Kidney (tissue), 13 donors: ENCODE measurements at regions not wholly inside any gene's neighbourhood (a gene's known extent, or its start where the extent isn't known, plus 50 kb on each side); places are given as distances from the start of the nearest gene placed in this dataset.

Experiments
- DNase-seq, 5 donors: peaks; one replicate each; pipeline ENCODE4 v3.0.0-alpha.2; 2013 to 2020
- FAIRE-seq: peaks from 2 replicates; lab custom pipeline; 2012; peaks lifted over from hg19 to GRCh38; lab: Jason Lieb, UNC
- H3K27ac ChIP-seq, 2 donors: one replicate each; pipeline ENCODE4 v1.7.0; 2013; ENCODE audit warnings: low read depth in 2 of 2, low read length in 2 of 2, inconsistent platforms in 1 of 2
- H3K27me3 ChIP-seq: one replicate; pipeline ENCODE4 v1.7.1; 2013; ENCODE audit warnings: low read length, inconsistent platforms; ENCODE audit not compliant: control insufficient read depth, insufficient read depth
- H3K36me3 ChIP-seq, 3 donors: one replicate each; pipeline versions ENCODE4 v1.7.0 to v1.7.1; 2013; ENCODE audit warnings: low read length in 3 of 3, control low read depth in 1 of 3, inconsistent platforms in 1 of 3; ENCODE audit not compliant: insufficient read depth in 3 of 3, control insufficient read depth in 2 of 3
- H3K4me1 ChIP-seq, 3 donors: one replicate each; pipeline versions ENCODE4 v1.7.0 to v1.7.1; 2013; ENCODE audit warnings: low read length in 3 of 3, inconsistent platforms in 1 of 3, low read depth in 1 of 3; ENCODE audit not compliant: control insufficient read depth in 2 of 3, insufficient read depth in 2 of 3
- H3K4me3 ChIP-seq, 3 donors: one replicate each; pipeline versions ENCODE4 v1.7.0 to v1.8.1; 2013; ENCODE audit warnings: low read length in 3 of 3, control low read depth in 1 of 3, inconsistent platforms in 1 of 3
- H3K9ac ChIP-seq, 3 donors: one replicate each; pipeline versions ENCODE4 v1.7.0 to v1.7.1; 2013; ENCODE audit warnings: low read length in 3 of 3, control low read depth in 1 of 3, inconsistent platforms in 1 of 3
- H3K9me3 ChIP-seq, 3 donors: one replicate each; pipeline versions ENCODE4 v1.7.0 to v1.7.1; 2013; ENCODE audit warnings: low read length in 3 of 3, control low read depth in 1 of 3, inconsistent platforms in 1 of 3; ENCODE audit not compliant: control insufficient read depth in 2 of 3, insufficient read depth in 1 of 3
- intact Hi-C: fragments of 100-400 bp; cut with DNase I; formaldehyde crosslinking; loops from one replicate; pipeline ENCODE4 v1.11.1; 2022
- TF ChIP-seq, protein P1 (sequence below): IDR thresholded peaks from 3 replicates; pipeline ENCODE4 v1.5.1; 2012; ENCODE audit warnings: mild to moderate bottlenecking, moderate library complexity, borderline replicate concordance; ENCODE audit not compliant: insufficient read depth; ENCODE audit errors: extremely low read depth
- donor health status: control.
- donor health status: control.
- donor health status: control.
- donor health status: control.
- donor health status: control.
- donor health status: DM: yes; HTN: yes; CAD: no.
- donor health status: Normal renal cell carcinoma (clear cell type).

DNA sequence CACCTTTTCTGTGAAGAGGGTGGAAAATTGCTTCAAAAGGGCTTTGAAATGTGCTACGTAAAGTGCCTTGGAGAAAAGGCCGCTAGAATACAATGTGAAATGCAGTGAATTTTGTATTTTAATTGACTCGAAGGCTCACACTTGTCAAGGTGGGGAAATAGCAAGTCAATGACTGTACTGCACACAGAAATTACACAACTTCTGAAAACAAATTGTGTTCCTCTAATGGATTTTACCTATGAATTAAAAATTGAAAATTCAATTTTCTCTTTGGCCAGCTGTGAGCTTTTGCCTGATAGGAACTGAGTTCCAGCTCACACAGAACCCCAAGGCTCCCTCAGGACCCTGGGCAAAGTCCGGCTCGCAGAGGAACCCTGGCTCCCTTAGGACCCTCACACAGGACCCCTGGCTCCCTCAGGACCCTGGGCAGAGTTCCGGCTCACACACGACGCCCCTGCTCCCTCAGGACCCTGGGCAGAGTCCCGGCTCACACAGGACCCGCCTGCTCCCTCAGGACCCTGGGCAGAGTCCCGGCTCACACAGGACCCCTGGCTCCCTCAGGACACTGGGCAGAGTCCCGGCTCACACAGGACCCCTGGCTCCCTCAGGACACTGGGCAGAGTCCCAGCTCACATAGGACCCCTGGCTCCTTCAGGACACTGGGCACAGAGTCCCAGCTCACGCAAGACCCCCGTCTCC lies 324.9 kb downstream of the UQCRFS1 start:
- FAIRE-seq (no peak), DNase-seq (peak; percentile 20 to 83 (median 59))
- H3K27me3 ChIP-seq: no peaks in the 10 kb centered on the region
- H3K9me3 ChIP-seq: no peaks in the 10 kb centered on the region
- no peak overlapping the region for H3K4me3 ChIP-seq
- intact Hi-C loops: no loop called here
- no peak overlapping the region for H3K27ac ChIP-seq
- no peak overlapping the region for H3K9ac ChIP-seq
- TF ChIP-seq, protein P1, sequence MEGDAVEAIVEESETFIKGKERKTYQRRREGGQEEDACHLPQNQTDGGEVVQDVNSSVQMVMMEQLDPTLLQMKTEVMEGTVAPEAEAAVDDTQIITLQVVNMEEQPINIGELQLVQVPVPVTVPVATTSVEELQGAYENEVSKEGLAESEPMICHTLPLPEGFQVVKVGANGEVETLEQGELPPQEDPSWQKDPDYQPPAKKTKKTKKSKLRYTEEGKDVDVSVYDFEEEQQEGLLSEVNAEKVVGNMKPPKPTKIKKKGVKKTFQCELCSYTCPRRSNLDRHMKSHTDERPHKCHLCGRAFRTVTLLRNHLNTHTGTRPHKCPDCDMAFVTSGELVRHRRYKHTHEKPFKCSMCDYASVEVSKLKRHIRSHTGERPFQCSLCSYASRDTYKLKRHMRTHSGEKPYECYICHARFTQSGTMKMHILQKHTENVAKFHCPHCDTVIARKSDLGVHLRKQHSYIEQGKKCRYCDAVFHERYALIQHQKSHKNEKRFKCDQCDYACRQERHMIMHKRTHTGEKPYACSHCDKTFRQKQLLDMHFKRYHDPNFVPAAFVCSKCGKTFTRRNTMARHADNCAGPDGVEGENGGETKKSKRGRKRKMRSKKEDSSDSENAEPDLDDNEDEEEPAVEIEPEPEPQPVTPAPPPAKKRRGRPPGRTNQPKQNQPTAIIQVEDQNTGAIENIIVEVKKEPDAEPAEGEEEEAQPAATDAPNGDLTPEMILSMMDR: no peak
- H3K4me1 ChIP-seq: peaks cover 0 to 6% (median 0%) of the 10 kb centered on the region in 3 donors
- no peaks in the 10 kb centered on the region for H3K36me3 ChIP-seq

DNA sequence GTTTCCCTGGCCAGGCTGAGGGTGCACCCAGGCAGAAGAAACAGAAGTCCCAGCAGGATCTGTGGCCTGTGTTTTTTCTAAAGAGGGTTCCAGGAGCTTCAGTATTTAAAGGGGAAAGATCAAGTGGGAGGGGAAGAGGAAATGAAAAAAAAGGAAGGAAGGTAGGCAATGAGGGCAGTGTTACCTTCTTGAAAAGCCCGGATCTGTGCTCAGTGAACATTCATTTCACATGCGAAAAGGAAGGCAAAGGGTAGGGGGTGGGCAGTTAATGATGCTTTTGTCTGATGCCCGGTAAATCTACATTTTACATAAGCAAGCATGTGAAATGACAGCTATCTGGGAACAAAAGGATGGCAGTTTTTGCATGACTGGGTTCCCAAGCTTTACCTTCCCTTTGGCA lies 326.2 kb downstream of the UQCRFS1 start:
- intact Hi-C loops: no loop called here
- H3K9ac ChIP-seq: no peak overlapping the region
- TF ChIP-seq, protein P1: no peak
- no peaks in the 10 kb centered on the region for H3K9me3 ChIP-seq
- no peaks in the 10 kb centered on the region for H3K27me3 ChIP-seq
- no peaks in the 10 kb centered on the region for H3K36me3 ChIP-seq
- H3K27ac ChIP-seq: no peak overlapping the region
- FAIRE-seq (no peak), DNase-seq (no peak)
- no peak overlapping the region for H3K4me3 ChIP-seq
- peaks cover 0 to 6% (median 0%) of the 10 kb centered on the region in 3 donors for H3K4me1 ChIP-seq

DNA sequence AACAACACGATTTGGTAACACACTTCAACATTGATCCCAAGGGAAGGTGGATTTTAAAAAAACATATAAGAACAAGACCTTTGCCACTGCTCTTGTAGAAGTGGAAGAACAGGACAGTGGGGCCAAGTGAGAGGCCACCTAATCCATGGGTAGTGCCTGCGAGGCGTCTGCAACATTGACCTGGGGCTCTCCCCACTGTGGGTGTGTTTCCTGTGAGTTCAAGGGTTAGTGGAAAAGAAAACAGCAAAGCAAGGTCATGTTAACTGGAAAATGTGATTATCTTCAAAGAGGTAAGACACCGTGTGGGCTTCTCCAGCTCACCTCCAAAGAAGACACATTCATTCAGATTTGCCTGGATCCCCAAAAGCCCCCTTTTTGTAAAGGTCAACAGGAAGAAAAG lies 327.0 kb downstream of the UQCRFS1 start:
- H3K4me3 ChIP-seq: no peak overlapping the region
- no peak for FAIRE-seq
- intact Hi-C loops: no loop called here
- no peak overlapping the region for H3K27ac ChIP-seq
- H3K27me3 ChIP-seq: no peaks in the 10 kb centered on the region
- H3K9me3 ChIP-seq: no peaks in the 10 kb centered on the region
- H3K36me3 ChIP-seq: no peaks in the 10 kb centered on the region
- no peak for DNase-seq
- TF ChIP-seq, protein P1: no peak
- peaks cover 0 to 6% (median 0%) of the 10 kb centered on the region in 3 donors for H3K4me1 ChIP-seq
- H3K9ac ChIP-seq: no peak overlapping the region
